Left kidney (tissue), 1 donor: ENCODE measurements at regions not wholly inside any gene's neighbourhood (a gene's known extent, or its start where the extent isn't known, plus 50 kb on each side); places are given as distances from the start of the nearest gene placed in this dataset.

ENCODE experiments used
- DNase-seq: peaks from one replicate; pipeline ENCODE4 v3.0.0-alpha.2; 2013

- DNase-seq = no peak
These were observed 57.7 kb downstream of the LRRC30 start for GRCh38 chr18:7288544-7288943.

GRCh38 chr18:7290077-7290476, 59.2 kb downstream of the LRRC30 start:
- DNase-seq = no peak

GRCh38 chr18:7291046-7291445, 60.2 kb downstream of the LRRC30 start:
- DNase-seq = no peak

GRCh38 chr18:7298149-7298548, 67.3 kb downstream of the LRRC30 start:
- DNase-seq = no peak

- no peak for DNase-seq
These were observed 70.2 kb downstream of the LRRC30 start for GRCh38 chr18:7301094-7301493.

GRCh38 chr18:7303316-7304060, 72.6 kb downstream of the LRRC30 start:
- no peak for DNase-seq

- DNase-seq = no peak
These were observed 73.1 kb downstream of the LRRC30 start for GRCh38 chr18:7304061-7304370.

GRCh38 chr18:7305416-7305815, 74.5 kb downstream of the LRRC30 start:
- no peak for DNase-seq

- no peak for DNase-seq
These were observed 76.1 kb downstream of the LRRC30 start for GRCh38 chr18:7307030-7307429.

GRCh38 chr18:7307526-7307925, 76.6 kb downstream of the LRRC30 start:
- no peak for DNase-seq

GRCh38 chr18:7317804-7318231, 86.9 kb downstream of the LRRC30 start:
- DNase-seq = no peak

- no peak for DNase-seq
These were observed 88.3 kb downstream of the LRRC30 start for GRCh38 chr18:7319161-7319560.

- no peak for DNase-seq
These were observed 90.9 kb downstream of the LRRC30 start for GRCh38 chr18:7321831-7322230.

GRCh38 chr18:7322817-7323485, 92.1 kb downstream of the LRRC30 start:
- DNase-seq = no peak

GRCh38 chr18:7325126-7325430, 94.2 kb downstream of the LRRC30 start:
- DNase-seq = no peak

GRCh38 chr18:7329016-7329415, 98.1 kb downstream of the LRRC30 start:
- DNase-seq = no peak

GRCh38 chr18:7332452-7332851, 101.6 kb downstream of the LRRC30 start:
- DNase-seq = no peak

GRCh38 chr18:7333025-7333562, 102.2 kb downstream of the LRRC30 start:
- no peak for DNase-seq

- DNase-seq = no peak
These were observed 104.2 kb downstream of the LRRC30 start for GRCh38 chr18:7334973-7335568.

GRCh38 chr18:7336623-7337022, 105.7 kb downstream of the LRRC30 start:
- peak; percentile 53 for DNase-seq

GRCh38 chr18:7338846-7339245, 108.0 kb downstream of the LRRC30 start:
- no peak for DNase-seq

GRCh38 chr18:7341581-7342337, 110.9 kb downstream of the LRRC30 start:
- no peak for DNase-seq
